ENCODE measurements at regions not wholly inside any gene's neighbourhood (a gene's known extent, or its start where the extent isn't known, plus 50 kb on each side); places are given as distances from the start of the nearest gene placed in this dataset.

- no peaks in the 10 kb centered on the region for H3K9me2 ChIP-seq (ENCODE audit: insufficient read depth)
- ChIA-PET POLR2A (no interaction called here), RAD21 (ENCODE audit: low non-redundant PET in 1 of 2, low total read pairs in 2 of 2, uncharacterized antibody in 2 of 2, unreplicated experiment in 2 of 2) (no interaction called here), CTCF (no interaction called here)
- no peaks in the 10 kb centered on the region for H4K20me1 ChIP-seq (ENCODE audit: insufficient read depth)
- H3K9me3 ChIP-seq (ENCODE audit: control insufficient read depth in 1 of 2, insufficient read depth in 1 of 2, low read depth in 1 of 2, low read length in 2 of 2) = no peaks in the 10 kb centered on the region
- H3K27me3 ChIP-seq (ENCODE audit: insufficient read depth, low read length) = no peaks in the 10 kb centered on the region
- H3K4me2 ChIP-seq (ENCODE audit: low read length) = no peak overlapping the region
- no peak overlapping the region for H3K27ac ChIP-seq (ENCODE audit: low read depth, low read length)
- no peak for DNase-seq (ENCODE audit: low read depth, low spot score)
- H3K9ac ChIP-seq (ENCODE audit: low read length) = no peak overlapping the region
- intact Hi-C loops (cut with micrococcal nuclease) = no loop called here
- no peaks in the 10 kb centered on the region for H3K79me2 ChIP-seq (ENCODE audit: insufficient read depth, low read length)
- ATAC-seq = no peak
- H3K4me1 ChIP-seq (ENCODE audit: control insufficient read depth in 1 of 2, insufficient read depth in 2 of 2, low read length in 2 of 2) = no peaks in the 10 kb centered on the region
- no peaks in the 10 kb centered on the region for H3K36me3 ChIP-seq (ENCODE audit: control insufficient read depth in 1 of 2, insufficient read depth in 2 of 2, low read length in 2 of 2)
- no peak for TF ChIP-seq SRF (IDR thresholded peaks at IDR 0.05; ENCODE audit: low read depth)
- no peak for TF ChIP-seq ZFX (IDR thresholded peaks at IDR 0.05)
- no peak for TF ChIP-seq ZNF274 (IDR thresholded peaks at IDR 0.05; ENCODE audit: low read depth, low read length)
- no peak for TF ChIP-seq POLR2AphosphoS5 (IDR thresholded peaks at IDR 0.05; ENCODE audit: low read depth, low read length)
- TF ChIP-seq CEBPB (IDR thresholded peaks at IDR 0.05; ENCODE audit: low read depth) = no peak
- TF ChIP-seq EZH2 (IDR thresholded peaks at IDR 0.05) = no peak
- TF ChIP-seq FOSL1 (IDR thresholded peaks at IDR 0.05; ENCODE audit: low read depth) = no peak
- no peak for TF ChIP-seq CTCF (IDR thresholded peaks at IDR 0.05 in 2 of 3, conservative IDR thresholded peaks at IDR 0.05 in 1 of 3; ENCODE audit: borderline replicate concordance in 1 of 3, insufficient read depth in 1 of 3, low read depth in 2 of 3, low read length in 2 of 3)
- TF ChIP-seq, protein P1, sequence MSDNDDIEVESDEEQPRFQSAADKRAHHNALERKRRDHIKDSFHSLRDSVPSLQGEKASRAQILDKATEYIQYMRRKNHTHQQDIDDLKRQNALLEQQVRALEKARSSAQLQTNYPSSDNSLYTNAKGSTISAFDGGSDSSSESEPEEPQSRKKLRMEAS (IDR thresholded peaks at IDR 0.05) = no peak
- TF ChIP-seq CBX3 (IDR thresholded peaks at IDR 0.05; ENCODE audit: low read depth) = no peak
- no peak for TF ChIP-seq TCF7L2 (IDR thresholded peaks at IDR 0.05; ENCODE audit: borderline replicate concordance, extremely low read depth, insufficient read depth, insufficient read length)
- no peak for TF ChIP-seq SP1 (IDR thresholded peaks at IDR 0.05; ENCODE audit: low read depth)
- TF ChIP-seq RAD21 (IDR thresholded peaks at IDR 0.05; ENCODE audit: low read depth) = no peak
- BruUV-seq (replicated peaks) = no TSS peak
- no peak overlapping the region for H3K4me3 ChIP-seq (replicated peaks in 1 of 2; ENCODE audit: low read depth in 1 of 2, low read length in 2 of 2)
- H2AFZ ChIP-seq (ENCODE audit: low read depth, low read length, poor library complexity, severe bottlenecking) = no peak overlapping the region
Measured at GRCh38 chr2:43123486-43123885, 102.9 kb downstream of the ZFP36L2 start.
